Sigmoid colon (tissue), 3 donors: ENCODE measurements at regions not wholly inside any gene's neighbourhood (a gene's known extent, or its start where the extent isn't known, plus 50 kb on each side); places are given as distances from the start of the nearest gene placed in this dataset.

Experiments
- POLR2A ChIP-seq, 2 donors: fragments of 450-650 bp; IDR thresholded peaks; one replicate each; pipeline ENCODE4 v1.6.1; 2016; ENCODE audit warnings: antibody characterized with exemption in 2 of 2, mild to moderate bottlenecking in 2 of 2, moderate library complexity in 2 of 2
- TF ChIP-seq, protein P1 (sequence below), 4 experiments: fragments of 450-650 bp in 3 of 4; fragments of 200-600 bp in 1 of 4; IDR thresholded peaks; one replicate each; pipeline ENCODE4 v1.5.1; 2016 to 2019; ENCODE audit warnings: antibody characterized with exemption in 4 of 4, mild to moderate bottlenecking in 3 of 4, moderate library complexity in 2 of 4

GRCh38 chr2:83528767-83529166, 930.3 kb downstream of the SUCLG1 start:
- no peak for TF ChIP-seq POLR2A (IDR thresholded peaks at IDR 0.05)
- TF ChIP-seq, protein P1, sequence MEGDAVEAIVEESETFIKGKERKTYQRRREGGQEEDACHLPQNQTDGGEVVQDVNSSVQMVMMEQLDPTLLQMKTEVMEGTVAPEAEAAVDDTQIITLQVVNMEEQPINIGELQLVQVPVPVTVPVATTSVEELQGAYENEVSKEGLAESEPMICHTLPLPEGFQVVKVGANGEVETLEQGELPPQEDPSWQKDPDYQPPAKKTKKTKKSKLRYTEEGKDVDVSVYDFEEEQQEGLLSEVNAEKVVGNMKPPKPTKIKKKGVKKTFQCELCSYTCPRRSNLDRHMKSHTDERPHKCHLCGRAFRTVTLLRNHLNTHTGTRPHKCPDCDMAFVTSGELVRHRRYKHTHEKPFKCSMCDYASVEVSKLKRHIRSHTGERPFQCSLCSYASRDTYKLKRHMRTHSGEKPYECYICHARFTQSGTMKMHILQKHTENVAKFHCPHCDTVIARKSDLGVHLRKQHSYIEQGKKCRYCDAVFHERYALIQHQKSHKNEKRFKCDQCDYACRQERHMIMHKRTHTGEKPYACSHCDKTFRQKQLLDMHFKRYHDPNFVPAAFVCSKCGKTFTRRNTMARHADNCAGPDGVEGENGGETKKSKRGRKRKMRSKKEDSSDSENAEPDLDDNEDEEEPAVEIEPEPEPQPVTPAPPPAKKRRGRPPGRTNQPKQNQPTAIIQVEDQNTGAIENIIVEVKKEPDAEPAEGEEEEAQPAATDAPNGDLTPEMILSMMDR (IDR thresholded peaks at IDR 0.05): no peak
